HepG2 (cell line): ENCODE measurements at regions not wholly inside any gene's neighbourhood (a gene's known extent, or its start where the extent isn't known, plus 50 kb on each side); places are given as distances from the start of the nearest gene placed in this dataset.

Source experiments
- ATAC-seq: fragments of 200-7000 bp; cut with Tn5 transposase; 3 replicates; pipeline ENCODE4 v1.9.1; 2020; ENCODE audit warnings: mild to moderate bottlenecking, moderate library complexity
- BruUV-seq: library from RNA; stranded (reverse); fragments of 400-500 nt; replicated peaks from 2 replicates; lab custom pipeline; 2021; lab: Mats Ljungman, UMichigan
- CTCF ChIA-PET: fragments of 300-600 bp; formaldehyde crosslinking; extraction: SDS; loops from one replicate; lab custom pipeline; 2021; ENCODE audit warnings: low total read pairs, inconsistent platforms, low intra/inter-chr PET ratio; lab: Yijun Ruan, JAX
- POLR2A ChIA-PET: fragments of 350-600 bp; sonication (Branson Sonifier 250); formaldehyde crosslinking; loops from one replicate; lab custom pipeline; 2020; ENCODE audit warnings: antibody characterized with exemption, inconsistent platforms; lab: Yijun Ruan, JAX
- DNase-seq: peaks from one replicate; pipeline ENCODE4 v3.0.0-alpha.2; 2015; ENCODE audit warnings: low spot score
- FAIRE-seq: peaks from 3 replicates; lab custom pipeline; 2011; peaks lifted over from hg19 to GRCh38; lab: Jason Lieb, UNC
- H2AFZ ChIP-seq: one replicate; pipeline ENCODE4 v1.6.1; 2011; ENCODE audit warnings: low read length, inconsistent platforms
- H3K27ac ChIP-seq: fragments of 300-600 bp; 3 replicates; pipeline ENCODE4 v1.8.0; 2011; ENCODE audit warnings: mixed run types, mild to moderate bottlenecking, mixed read lengths, low read length, inconsistent platforms; ENCODE audit not compliant: insufficient read depth; ENCODE audit errors: extremely low read length
- H3K27me3 ChIP-seq, 2 experiments: fragments of 200-600 bp in 1 of 2; 2 replicates in 1 of 2; 3 replicates in 1 of 2; pipeline versions ENCODE4 v1.6.0 to v1.8.0; 2011; ENCODE audit warnings: low read length in 2 of 2, mild to moderate bottlenecking in 2 of 2, moderate library complexity in 2 of 2, inconsistent platforms in 1 of 2; ENCODE audit not compliant: insufficient read depth in 2 of 2, control insufficient read depth in 1 of 2
- H3K36me3 ChIP-seq, 2 experiments: fragments of 200-600 bp in 1 of 2; replicated peaks in 1 of 2; 2 replicates in 1 of 2; 3 replicates in 1 of 2; pipeline versions ENCODE4 v1.5.1 to v1.8.0; 2011; ENCODE audit warnings: low read length in 2 of 2, inconsistent platforms in 1 of 2; ENCODE audit not compliant: insufficient read depth in 2 of 2, control insufficient read depth in 1 of 2
- H3K4me1 ChIP-seq: 2 replicates; pipeline ENCODE4 v1.5.1; 2012; ENCODE audit warnings: low read length, inconsistent platforms; ENCODE audit not compliant: insufficient read depth
- H3K4me2 ChIP-seq: 2 replicates; pipeline ENCODE4 v1.6.0; 2011; ENCODE audit warnings: low read depth, low read length, inconsistent platforms
- H3K4me3 ChIP-seq, 3 experiments: fragments of 200-600 bp in 1 of 3; sonication (generic), shearing (Covaris generic) in 1 of 3; replicated peaks in 1 of 3; 2 replicates each; pipeline ENCODE4 v1.5.1; 2011 to 2016; ENCODE audit warnings: low read length in 3 of 3, inconsistent platforms in 2 of 3, low read depth in 2 of 3, mild to moderate bottlenecking in 2 of 3, control low read depth in 1 of 3, mixed read lengths in 1 of 3; ENCODE audit not compliant: insufficient read depth in 1 of 3
- H3K79me2 ChIP-seq: one replicate; pipeline ENCODE4 v1.6.1; 2011; ENCODE audit warnings: low read length, inconsistent platforms; ENCODE audit not compliant: insufficient read depth
- H3K9ac ChIP-seq: 2 replicates; pipeline ENCODE4 v1.6.0; 2011; ENCODE audit warnings: mild to moderate bottlenecking, low read depth, low read length, inconsistent platforms; ENCODE audit not compliant: insufficient read depth
- H3K9me3 ChIP-seq: 2 replicates; pipeline ENCODE4 v1.5.1; 2012; ENCODE audit warnings: mild to moderate bottlenecking, low read length
- H4K20me1 ChIP-seq: 2 replicates; pipeline ENCODE4 v1.6.0; 2011; ENCODE audit warnings: inconsistent platforms, mild to moderate bottlenecking, low read length, moderate library complexity; ENCODE audit not compliant: insufficient read depth
- ATM ChIP-seq: fragments of 450-650 bp; IDR thresholded peaks from 2 replicates; pipeline ENCODE4 v1.7.1; 2017; ENCODE audit warnings: mild to moderate bottlenecking, borderline replicate concordance
- CEBPZ ChIP-seq: IDR thresholded peaks from 2 replicates; pipeline ENCODE4 v1.6.1; 2012; ENCODE audit warnings: low read length, improper control_type of control experiment
- ETV5 ChIP-seq: IDR thresholded peaks from 2 replicates; pipeline ENCODE4 v1.6.1; 2018; ENCODE audit warnings: missing biosample characterization, missing genetic modification reagents, inconsistent platforms, borderline replicate concordance
- GATAD2A ChIP-seq: IDR thresholded peaks from 2 replicates; pipeline ENCODE4 v1.6.1; 2016
- GLMP ChIP-seq: sonication (generic); formaldehyde crosslinking; IDR thresholded peaks from 2 replicates; pipeline ENCODE4 v1.9.0; 2021; ENCODE audit warnings: missing genetic modification reagents, mild to moderate bottlenecking, borderline replicate concordance
- HDAC2 ChIP-seq: sonication (generic); formaldehyde crosslinking; IDR thresholded peaks from 2 replicates; pipeline ENCODE4 v1.4.0; 2020; ENCODE audit warnings: missing genetic modification reagents
- MZF1 ChIP-seq: sonication (generic); formaldehyde crosslinking; IDR thresholded peaks from 2 replicates; pipeline ENCODE4 v1.8.1; 2023; ENCODE audit warnings: mild to moderate bottlenecking, missing genetic modification reagents, borderline replicate concordance
- PLSCR1 ChIP-seq: sonication (generic); formaldehyde crosslinking; IDR thresholded peaks from 2 replicates; pipeline ENCODE4 v1.5.0; 2020; ENCODE audit warnings: missing genetic modification reagents, mild to moderate bottlenecking, borderline replicate concordance
- SAP130 ChIP-seq: IDR thresholded peaks from 2 replicates; pipeline ENCODE4 v1.6.1; 2016; ENCODE audit warnings: low read depth
- SPEN ChIP-seq: sonication (generic); formaldehyde crosslinking; IDR thresholded peaks from 2 replicates; pipeline ENCODE4 v1.5.1; 2020; ENCODE audit warnings: low read depth, mild to moderate bottlenecking, missing genetic modification reagents
- SRSF1 ChIP-seq: fragments of 200-400 bp; formaldehyde crosslinking; optimal IDR thresholded peaks from 2 replicates; pipeline ENCODE3; 2017; ENCODE audit warnings: mild to moderate bottlenecking, low read depth, low read length, moderate library complexity
- TFDP2 ChIP-seq: sonication (generic); formaldehyde crosslinking; IDR thresholded peaks from 2 replicates; pipeline ENCODE4 v1.4.0; 2020; ENCODE audit warnings: missing genetic modification reagents
- TOPORS ChIP-seq: sonication (generic); formaldehyde crosslinking; IDR thresholded peaks from 2 replicates; pipeline ENCODE4 v1.8.0; 2023; ENCODE audit warnings: mild to moderate bottlenecking, missing genetic modification reagents
- ZFY ChIP-seq: sonication (generic); formaldehyde crosslinking; IDR thresholded peaks from 2 replicates; pipeline ENCODE4 v1.4.0; 2020; ENCODE audit warnings: missing genetic modification reagents
- ZNF276 ChIP-seq: sonication (generic); formaldehyde crosslinking; IDR thresholded peaks from 2 replicates; pipeline ENCODE4 v1.4.0; 2020; ENCODE audit warnings: mild to moderate bottlenecking, low read depth, missing genetic modification reagents
- ZNF460 ChIP-seq: sonication (generic); formaldehyde crosslinking; IDR thresholded peaks from 2 replicates; pipeline ENCODE4 v1.5.1; 2020; ENCODE audit warnings: missing genetic modification reagents, mild to moderate bottlenecking, borderline replicate concordance
- WGBS: methylation state at CpG from one replicate; pipeline ENCODE4 v1.1.6; 2017; ENCODE audit warnings: low lambda C conversion rate; 5-methylcytosine and 5-hydroxymethylcytosine counted together
- in situ Hi-C: cut with HindIII; loops from 2 replicates; pipeline ENCODE4 v1.10.0; 2017; ENCODE audit warnings: low pct_unique_long_range_greater_than_20kb; ENCODE audit not compliant: extremely low pct_ligation_motif_present
- intact Hi-C: fragments of 100-400 bp; cut with micrococcal nuclease; formaldehyde crosslinking; loops from one replicate; pipeline ENCODE4 v1.10.0; 2022; ENCODE audit not compliant: unreplicated experiment

GRCh38 chr3:165279471-165279870 lies 83.3 kb upstream of the SLITRK3 start:
- ChIA-PET CTCF (no interaction called here), POLR2A (no interaction called here)
- no peaks in the 10 kb centered on the region for H4K20me1 ChIP-seq
- BruUV-seq = no TSS peak
- intact Hi-C loops = no loop called here
- H3K27ac ChIP-seq = no peak overlapping the region
- no peak overlapping the region for H3K4me2 ChIP-seq
- no peaks in the 10 kb centered on the region for H3K36me3 ChIP-seq
- H3K79me2 ChIP-seq = no peaks in the 10 kb centered on the region
- H3K9me3 ChIP-seq = no peaks in the 10 kb centered on the region
- ATAC-seq (no peak), FAIRE-seq (no peak), DNase-seq (no peak)
- no peaks in the 10 kb centered on the region for H3K4me1 ChIP-seq
- in situ Hi-C loops = no loop called here
- no peak overlapping the region for H2AFZ ChIP-seq
- 4% methylated on average over 1 of the region's 1 CpG for WGBS
- H3K27me3 ChIP-seq = no peaks in the 10 kb centered on the region; a peak in 1 of 5 replicates
- no peak for TF ChIP-seq MZF1 (CRISPR knock-in tag)
- TF ChIP-seq ETV5 = no peak
- no peak for TF ChIP-seq ZNF276 (CRISPR knock-in tag)
- no peak for TF ChIP-seq GATAD2A (CRISPR knock-in tag)
- no peak for TF ChIP-seq ZFY
- no peak for TF ChIP-seq SAP130
- no peak for TF ChIP-seq ATM
- no peak for TF ChIP-seq PLSCR1 (CRISPR knock-in tag)
- TF ChIP-seq SPEN (CRISPR knock-in tag) = no peak
- TF ChIP-seq TOPORS (CRISPR knock-in tag) = no peak
- no peak for TF ChIP-seq HDAC2 (CRISPR knock-in tag)
- no peak for TF ChIP-seq CEBPZ
- TF ChIP-seq SRSF1 = no peak
- TF ChIP-seq ZNF460 (CRISPR knock-in tag) = no peak
- no peak for TF ChIP-seq GLMP
- no peak for TF ChIP-seq TFDP2 (CRISPR knock-in tag)
- no peak overlapping the region for H3K4me3 ChIP-seq
- H3K9ac ChIP-seq = no peak overlapping the region
